ENCODE measurements at regions not wholly inside any gene's neighbourhood (a gene's known extent, or its start where the extent isn't known, plus 50 kb on each side); places are given as distances from the start of the nearest gene placed in this dataset.

- H3K27me3 ChIP-seq (ENCODE audit: control insufficient read depth, insufficient read depth, low read length), result peaks cover 5% of the 10 kb centered on the region
- no peaks in the 10 kb centered on the region for H3K79me2 ChIP-seq (ENCODE audit: control insufficient read depth, insufficient read depth, low read length)
- no peaks in the 10 kb centered on the region for H4K20me1 ChIP-seq (ENCODE audit: control insufficient read depth, extremely low read depth, insufficient read depth, low read length)
- no peak overlapping the region for H3K4me3 ChIP-seq (replicated peaks in 1 of 4; ENCODE audit: control extremely low read depth in 1 of 4, insufficient read depth in 1 of 4, low read depth in 3 of 4, low read length in 4 of 4)
- no peaks in the 10 kb centered on the region for H3K36me3 ChIP-seq (ENCODE audit: control insufficient read depth, insufficient read depth, low read length)
- no peak overlapping the region for H2AFZ ChIP-seq (ENCODE audit: low read length)
- H3K4me2 ChIP-seq (ENCODE audit: extremely low read depth, insufficient read depth, low read length), result no peak overlapping the region
- DNase-seq (ENCODE audit: low read depth in 2 of 2), result no peak
- H3K27ac ChIP-seq (ENCODE audit: insufficient read depth, low read length), result no peak overlapping the region
- TF ChIP-seq EZH2 (IDR thresholded peaks at IDR 0.05; ENCODE audit: low read length, missing control alignments) (no peak), CTCF (conservative IDR thresholded peaks at IDR 0.05 in 1 of 2, IDR thresholded peaks at IDR 0.05 in 1 of 2; ENCODE audit: low read depth in 1 of 2, low read length in 2 of 2) (no peak)
- no peaks in the 10 kb centered on the region for H3K4me1 ChIP-seq (ENCODE audit: control insufficient read depth, extremely low read depth, insufficient read depth, low read length)
- H3K9ac ChIP-seq (ENCODE audit: insufficient read depth, low read length), result no peak overlapping the region
- H3K9me3 ChIP-seq (ENCODE audit: control insufficient read depth, insufficient read depth, low read depth, low read length), result no peaks in the 10 kb centered on the region
Observed at GRCh38 chr10:78811174-78811573, 257.6 kb upstream of the ZMIZ1 start.

- Histone ChIP-seq H3K36me3 (ENCODE audit: control insufficient read depth, insufficient read depth, low read length) (no peaks in the 10 kb centered on the region), H3K79me2 (ENCODE audit: control insufficient read depth, insufficient read depth, low read length) (no peaks in the 10 kb centered on the region), H3K4me3 (replicated peaks in 1 of 4; ENCODE audit: control extremely low read depth in 1 of 4, insufficient read depth in 1 of 4, low read depth in 3 of 4, low read length in 4 of 4) (no peak overlapping the region), H3K27me3 (ENCODE audit: control insufficient read depth, insufficient read depth, low read length) (peaks cover 5% of the 10 kb centered on the region), H3K27ac (ENCODE audit: insufficient read depth, low read length) (no peak overlapping the region), H3K4me2 (ENCODE audit: extremely low read depth, insufficient read depth, low read length) (no peak overlapping the region), H3K4me1 (ENCODE audit: control insufficient read depth, extremely low read depth, insufficient read depth, low read length) (no peaks in the 10 kb centered on the region), H4K20me1 (ENCODE audit: control insufficient read depth, extremely low read depth, insufficient read depth, low read length) (no peaks in the 10 kb centered on the region), H3K9me3 (ENCODE audit: control insufficient read depth, insufficient read depth, low read depth, low read length) (no peaks in the 10 kb centered on the region), H3K9ac (ENCODE audit: insufficient read depth, low read length) (no peak overlapping the region), H2AFZ (ENCODE audit: low read length) (no peak overlapping the region)
- TF ChIP-seq EZH2 (IDR thresholded peaks at IDR 0.05; ENCODE audit: low read length, missing control alignments) (no peak), CTCF (conservative IDR thresholded peaks at IDR 0.05 in 1 of 2, IDR thresholded peaks at IDR 0.05 in 1 of 2; ENCODE audit: low read depth in 1 of 2, low read length in 2 of 2) (no peak)
- no peak for DNase-seq (ENCODE audit: low read depth in 2 of 2)
Observed at GRCh38 chr10:78812571-78813318, 256.0 kb upstream of the ZMIZ1 start.

- no peak overlapping the region for H3K4me3 ChIP-seq (replicated peaks in 1 of 4; ENCODE audit: control extremely low read depth in 1 of 4, insufficient read depth in 1 of 4, low read depth in 3 of 4, low read length in 4 of 4)
- H3K27me3 ChIP-seq (ENCODE audit: control insufficient read depth, insufficient read depth, low read length), result peaks cover 5% of the 10 kb centered on the region
Observed at GRCh38 chr10:78813526-78813925, 255.2 kb upstream of the ZMIZ1 start.

More at GRCh38 chr10:78813526-78813925, 255.2 kb upstream of the ZMIZ1 start:
- H4K20me1 ChIP-seq (ENCODE audit: control insufficient read depth, extremely low read depth, insufficient read depth, low read length), result no peaks in the 10 kb centered on the region
- no peaks in the 10 kb centered on the region for H3K79me2 ChIP-seq (ENCODE audit: control insufficient read depth, insufficient read depth, low read length)
- no peak overlapping the region for H2AFZ ChIP-seq (ENCODE audit: low read length)
- TF ChIP-seq CTCF (conservative IDR thresholded peaks at IDR 0.05 in 1 of 2, IDR thresholded peaks at IDR 0.05 in 1 of 2; ENCODE audit: low read depth in 1 of 2, low read length in 2 of 2), result no peak
- no peak for TF ChIP-seq EZH2 (IDR thresholded peaks at IDR 0.05; ENCODE audit: low read length, missing control alignments)
- no peaks in the 10 kb centered on the region for H3K9me3 ChIP-seq (ENCODE audit: control insufficient read depth, insufficient read depth, low read depth, low read length)
- DNase-seq (ENCODE audit: low read depth in 2 of 2), result no peak
- no peak overlapping the region for H3K27ac ChIP-seq (ENCODE audit: insufficient read depth, low read length)
- H3K4me2 ChIP-seq (ENCODE audit: extremely low read depth, insufficient read depth, low read length), result no peak overlapping the region
- H3K9ac ChIP-seq (ENCODE audit: insufficient read depth, low read length), result no peak overlapping the region
- H3K36me3 ChIP-seq (ENCODE audit: control insufficient read depth, insufficient read depth, low read length), result no peaks in the 10 kb centered on the region
- H3K4me1 ChIP-seq (ENCODE audit: control insufficient read depth, extremely low read depth, insufficient read depth, low read length), result no peaks in the 10 kb centered on the region
